H9 (cell line): ENCODE measurements at regions not wholly inside any gene's neighbourhood (a gene's known extent, or its start where the extent isn't known, plus 50 kb on each side); places are given as distances from the start of the nearest gene placed in this dataset.

Experiments
- DNase-seq: peaks from one replicate; pipeline ENCODE4 v3.0.0-alpha.2; 2017
- H2AFZ ChIP-seq: one replicate; pipeline ENCODE4 v1.6.1; 2013; ENCODE audit warnings: mild to moderate bottlenecking, low read length, control low read depth, moderate library complexity
- H2AK5ac ChIP-seq: 2 replicates; pipeline ENCODE4 v1.6.1; 2013; ENCODE audit warnings: low read length, control low read depth, mixed read lengths; ENCODE audit not compliant: insufficient read length
- H2BK120ac ChIP-seq: one replicate; pipeline ENCODE4 v1.6.1; 2013; ENCODE audit warnings: low read depth, mild to moderate bottlenecking, low read length, control low read depth, inconsistent platforms; ENCODE audit not compliant: poor library complexity, severe bottlenecking
- H2BK12ac ChIP-seq: 2 replicates; pipeline ENCODE4 v1.6.1; 2013; ENCODE audit warnings: low read length, control low read depth, mixed read lengths, low read depth; ENCODE audit not compliant: insufficient read length
- H2BK15ac ChIP-seq: 2 replicates; pipeline ENCODE4 v1.6.1; 2013; ENCODE audit warnings: low read depth, low read length, control low read depth
- H2BK20ac ChIP-seq: one replicate; pipeline ENCODE4 v1.6.1; 2013; ENCODE audit warnings: low read depth, mild to moderate bottlenecking, low read length, control low read depth, inconsistent platforms; ENCODE audit not compliant: poor library complexity, severe bottlenecking
- H2BK5ac ChIP-seq: 2 replicates; pipeline ENCODE4 v1.6.1; 2013; ENCODE audit warnings: low read length, control low read depth, mixed read lengths; ENCODE audit not compliant: insufficient read length
- H3K14ac ChIP-seq: 2 replicates; pipeline ENCODE4 v1.6.1; 2013; ENCODE audit warnings: low read length, control low read depth; ENCODE audit not compliant: insufficient read depth
- H3K18ac ChIP-seq: 2 replicates; pipeline ENCODE4 v1.6.1; 2013; ENCODE audit warnings: low read depth, mild to moderate bottlenecking, mixed read lengths, low read length, control low read depth; ENCODE audit not compliant: insufficient read length
- H3K23ac ChIP-seq: 2 replicates; pipeline ENCODE4 v1.6.1; 2013; ENCODE audit warnings: low read length, control low read depth, mixed read lengths, low read depth; ENCODE audit not compliant: insufficient read length
- H3K23me2 ChIP-seq: 2 replicates; pipeline ENCODE4 v1.6.1; 2013; ENCODE audit warnings: low read depth, mild to moderate bottlenecking, mixed read lengths, low read length, control low read depth; ENCODE audit not compliant: insufficient read length, poor library complexity, severe bottlenecking
- H3K27ac ChIP-seq: 2 replicates; pipeline ENCODE4 v1.5.1; 2013; ENCODE audit warnings: low read length, control low read depth, mixed read lengths, low read depth; ENCODE audit not compliant: insufficient read length
- H3K27me3 ChIP-seq: 2 replicates; pipeline ENCODE4 v1.6.1; 2013; ENCODE audit warnings: low read length, control low read depth, inconsistent platforms; ENCODE audit not compliant: insufficient read depth
- H3K4ac ChIP-seq: 2 replicates; pipeline ENCODE4 v1.6.1; 2013; ENCODE audit warnings: low read depth, mild to moderate bottlenecking, control low read depth, inconsistent platforms, low read length, moderate library complexity
- H3K4me1 ChIP-seq: 2 replicates; pipeline ENCODE4 v1.6.1; 2013; ENCODE audit warnings: low read length, control low read depth, inconsistent platforms; ENCODE audit not compliant: insufficient read depth
- H3K4me2 ChIP-seq: 2 replicates; pipeline ENCODE4 v1.6.1; 2013; ENCODE audit warnings: low read length, control low read depth, mixed read lengths; ENCODE audit not compliant: insufficient read length, insufficient read depth
- H3K56ac ChIP-seq: 2 replicates; pipeline ENCODE4 v1.6.1; 2013; ENCODE audit warnings: low read depth, mild to moderate bottlenecking, mixed read lengths, low read length, control low read depth; ENCODE audit not compliant: insufficient read length
- H3K79me1 ChIP-seq: 2 replicates; pipeline ENCODE4 v1.6.1; 2013; ENCODE audit warnings: low read depth, mild to moderate bottlenecking, moderate library complexity, low read length, control low read depth, inconsistent platforms; ENCODE audit not compliant: insufficient read depth, poor library complexity, severe bottlenecking
- H3K79me2 ChIP-seq: 2 replicates; pipeline ENCODE4 v1.6.1; 2013; ENCODE audit warnings: low read length, control low read depth, inconsistent platforms; ENCODE audit not compliant: insufficient read depth
- H3K9ac ChIP-seq: 2 replicates; pipeline ENCODE4 v1.6.1; 2013; ENCODE audit warnings: low read length, control low read depth, mixed read lengths; ENCODE audit not compliant: insufficient read length; ENCODE audit errors: extremely low read depth
- H3K9me3 ChIP-seq: one replicate; pipeline ENCODE4 v1.6.1; 2013; ENCODE audit warnings: low read depth, low read length, inconsistent platforms; ENCODE audit not compliant: control insufficient read depth
- H3T11ph ChIP-seq: one replicate; pipeline ENCODE4 v1.6.1; 2013; ENCODE audit warnings: mild to moderate bottlenecking, low read length, control low read depth, inconsistent platforms
- H4K20me1 ChIP-seq: one replicate; pipeline ENCODE4 v1.6.1; 2013; ENCODE audit not compliant: control insufficient read depth, insufficient read length, insufficient read depth
- H4K5ac ChIP-seq: 2 replicates; pipeline ENCODE4 v1.6.1; 2013; ENCODE audit warnings: low read depth, mild to moderate bottlenecking, mixed read lengths, low read length, control low read depth; ENCODE audit not compliant: insufficient read length
- H4K8ac ChIP-seq: replicated peaks from 2 replicates; pipeline ENCODE4 v1.6.1; 2013; ENCODE audit warnings: low read length, control low read depth, mixed read lengths, low read depth; ENCODE audit not compliant: insufficient read length
- H4K91ac ChIP-seq: 2 replicates; pipeline ENCODE4 v1.6.1; 2013; ENCODE audit warnings: low read depth, mild to moderate bottlenecking, moderate library complexity, mixed read lengths, low read length, control low read depth; ENCODE audit not compliant: insufficient read length
- H3K27ac Mint-ChIP-seq, 3 experiments: 2 replicates in 2 of 3; 3 replicates in 1 of 3; pipeline ENCODE4 v1.8.0; 2020 to 2021; ENCODE audit warnings: mixed read lengths in 3 of 3, mild to moderate bottlenecking in 1 of 3, moderate library complexity in 1 of 3
- H3K27me3 Mint-ChIP-seq: 2 replicates; pipeline ENCODE4 v1.8.0; 2021; ENCODE audit warnings: low read depth, mild to moderate bottlenecking, moderate library complexity, mixed read lengths
- H3K36me3 Mint-ChIP-seq, 3 experiments: 2 replicates in 2 of 3; 3 replicates in 1 of 3; pipeline ENCODE4 v1.8.0; 2020 to 2021; ENCODE audit warnings: low read depth in 3 of 3, mixed read lengths in 3 of 3; ENCODE audit not compliant: insufficient read depth in 1 of 3
- H3K4me1 Mint-ChIP-seq, 2 experiments: 2 replicates each; pipeline ENCODE4 v1.8.0; 2020; ENCODE audit warnings: mixed read lengths in 2 of 2
- H3K4me3 Mint-ChIP-seq, 2 experiments: 2 replicates in 1 of 2; 3 replicates in 1 of 2; pipeline ENCODE4 v1.8.0; 2020 to 2021; ENCODE audit warnings: mild to moderate bottlenecking in 2 of 2, mixed read lengths in 2 of 2, moderate library complexity in 1 of 2
- H3K9me3 Mint-ChIP-seq, 2 experiments: 2 replicates in 1 of 2; 3 replicates in 1 of 2; pipeline ENCODE4 v1.8.0; 2020; ENCODE audit warnings: mild to moderate bottlenecking in 2 of 2, mixed read lengths in 2 of 2, moderate library complexity in 1 of 2
- WGBS: extraction: QIAGEN DNeasy Blood & Tissue Kit; methylation state at CpG from one replicate; pipeline ENCODE4 v1.1.7; 2013; ENCODE audit warnings: missing lambda C conversion rate, low lambda C conversion rate, mixed read lengths; ENCODE audit not compliant: insufficient read length; ENCODE audit errors: extremely low coverage; 5-methylcytosine and 5-hydroxymethylcytosine counted together
- TF ChIP-seq, protein P1 (sequence below): fragments of 200-600 bp; sonication (generic); conservative IDR thresholded peaks from 3 replicates; pipeline ENCODE4 v1.8.0; 2021; ENCODE audit warnings: antibody characterized with exemption, mild to moderate bottlenecking

DNA sequence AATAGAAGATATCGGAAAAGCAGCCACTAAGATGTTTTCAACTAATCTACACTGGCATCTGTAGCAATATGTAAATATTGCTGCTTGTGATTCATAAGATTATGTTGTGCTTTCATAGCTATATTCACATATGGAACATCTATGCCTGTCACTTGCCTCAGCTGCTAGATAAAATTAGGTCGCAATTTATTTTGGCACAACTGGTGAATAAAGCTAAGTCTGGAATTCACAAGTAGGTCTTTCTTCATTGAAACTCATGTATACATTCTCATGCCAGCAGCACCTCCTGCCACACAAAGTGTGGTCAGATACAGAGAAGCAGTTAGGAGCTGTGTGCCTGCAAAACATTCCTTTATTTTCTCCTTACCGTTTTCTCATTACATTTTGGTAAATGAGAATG is 543.3 kb upstream of the CHORDC1 start:
- Histone ChIP-seq H4K5ac (no peak overlapping the region), H4K20me1 (no peaks in the 10 kb centered on the region), H3K9me3 (no peaks in the 10 kb centered on the region), H4K91ac (no peak overlapping the region), H2BK20ac (no peak overlapping the region), H3K14ac (no peak overlapping the region), H2AK5ac (no peak overlapping the region), H3K18ac (no peak overlapping the region), H3K79me1 (no peaks in the 10 kb centered on the region), H3K27me3 (no peaks in the 10 kb centered on the region), H3T11ph (no peak overlapping the region), H2BK120ac (no peak overlapping the region), H4K8ac (no peak overlapping the region), H3K23ac (no peak overlapping the region), H2BK15ac (no peak overlapping the region), H2AFZ (no peak overlapping the region), H3K4me1 (no peaks in the 10 kb centered on the region), H3K27ac (no peak overlapping the region), H2BK12ac (no peak overlapping the region), H3K4me2 (no peak overlapping the region), H3K9ac (no peak overlapping the region), H3K79me2 (no peaks in the 10 kb centered on the region), H3K4ac (no peak overlapping the region), H3K56ac (no peak overlapping the region), H2BK5ac (no peak overlapping the region), H3K23me2 (no peaks in the 10 kb centered on the region)
- Mint-ChIP-seq H3K27me3 (no peaks in the 10 kb centered on the region), H3K9me3 (no peaks in the 10 kb centered on the region), H3K36me3 (no peaks in the 10 kb centered on the region), H3K4me3 (no peak overlapping the region), H3K27ac (no peak overlapping the region), H3K4me1 (no peaks in the 10 kb centered on the region)
- DNase-seq, result no peak
- TF ChIP-seq, protein P1, sequence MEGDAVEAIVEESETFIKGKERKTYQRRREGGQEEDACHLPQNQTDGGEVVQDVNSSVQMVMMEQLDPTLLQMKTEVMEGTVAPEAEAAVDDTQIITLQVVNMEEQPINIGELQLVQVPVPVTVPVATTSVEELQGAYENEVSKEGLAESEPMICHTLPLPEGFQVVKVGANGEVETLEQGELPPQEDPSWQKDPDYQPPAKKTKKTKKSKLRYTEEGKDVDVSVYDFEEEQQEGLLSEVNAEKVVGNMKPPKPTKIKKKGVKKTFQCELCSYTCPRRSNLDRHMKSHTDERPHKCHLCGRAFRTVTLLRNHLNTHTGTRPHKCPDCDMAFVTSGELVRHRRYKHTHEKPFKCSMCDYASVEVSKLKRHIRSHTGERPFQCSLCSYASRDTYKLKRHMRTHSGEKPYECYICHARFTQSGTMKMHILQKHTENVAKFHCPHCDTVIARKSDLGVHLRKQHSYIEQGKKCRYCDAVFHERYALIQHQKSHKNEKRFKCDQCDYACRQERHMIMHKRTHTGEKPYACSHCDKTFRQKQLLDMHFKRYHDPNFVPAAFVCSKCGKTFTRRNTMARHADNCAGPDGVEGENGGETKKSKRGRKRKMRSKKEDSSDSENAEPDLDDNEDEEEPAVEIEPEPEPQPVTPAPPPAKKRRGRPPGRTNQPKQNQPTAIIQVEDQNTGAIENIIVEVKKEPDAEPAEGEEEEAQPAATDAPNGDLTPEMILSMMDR, result no peak
- no CpG with 5 or more reads among the region's 3 CpGs for WGBS
